ENCODE measurements at regions not wholly inside any gene's neighbourhood (a gene's known extent, or its start where the extent isn't known, plus 50 kb on each side); places are given as distances from the start of the nearest gene placed in this dataset.

DNA sequence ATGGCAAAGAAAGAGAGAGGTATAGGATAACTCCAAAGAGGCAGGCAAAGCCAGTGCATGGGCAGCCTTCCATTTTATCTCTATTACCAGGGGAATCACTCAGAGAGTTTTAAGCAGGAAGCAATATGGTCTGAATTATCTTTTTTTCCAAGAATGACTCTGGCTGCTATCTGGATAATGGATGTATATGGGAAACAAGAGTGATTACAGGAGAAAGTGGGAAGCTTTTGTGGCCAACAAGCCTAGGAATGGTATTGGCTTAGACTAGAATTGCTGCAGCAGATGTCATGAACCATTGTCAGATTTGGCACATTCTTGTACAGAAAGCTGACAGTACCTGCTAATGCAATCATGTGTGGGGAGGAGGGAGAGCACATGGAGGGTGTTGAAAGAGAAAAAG, 73.0 kb upstream of the BTBD3 start:
- H3K36me3 ChIP-seq (replicated peaks; ENCODE audit: low read depth, low read length), result no peaks in the 10 kb centered on the region
- H3K9ac ChIP-seq (ENCODE audit: low read length), result no peak overlapping the region
- TF ChIP-seq EZH2phosphoT487 (IDR thresholded peaks at IDR 0.05; ENCODE audit: low read depth), result no peak
- TF ChIP-seq, protein P1, sequence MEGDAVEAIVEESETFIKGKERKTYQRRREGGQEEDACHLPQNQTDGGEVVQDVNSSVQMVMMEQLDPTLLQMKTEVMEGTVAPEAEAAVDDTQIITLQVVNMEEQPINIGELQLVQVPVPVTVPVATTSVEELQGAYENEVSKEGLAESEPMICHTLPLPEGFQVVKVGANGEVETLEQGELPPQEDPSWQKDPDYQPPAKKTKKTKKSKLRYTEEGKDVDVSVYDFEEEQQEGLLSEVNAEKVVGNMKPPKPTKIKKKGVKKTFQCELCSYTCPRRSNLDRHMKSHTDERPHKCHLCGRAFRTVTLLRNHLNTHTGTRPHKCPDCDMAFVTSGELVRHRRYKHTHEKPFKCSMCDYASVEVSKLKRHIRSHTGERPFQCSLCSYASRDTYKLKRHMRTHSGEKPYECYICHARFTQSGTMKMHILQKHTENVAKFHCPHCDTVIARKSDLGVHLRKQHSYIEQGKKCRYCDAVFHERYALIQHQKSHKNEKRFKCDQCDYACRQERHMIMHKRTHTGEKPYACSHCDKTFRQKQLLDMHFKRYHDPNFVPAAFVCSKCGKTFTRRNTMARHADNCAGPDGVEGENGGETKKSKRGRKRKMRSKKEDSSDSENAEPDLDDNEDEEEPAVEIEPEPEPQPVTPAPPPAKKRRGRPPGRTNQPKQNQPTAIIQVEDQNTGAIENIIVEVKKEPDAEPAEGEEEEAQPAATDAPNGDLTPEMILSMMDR (IDR thresholded peaks at IDR 0.05; ENCODE audit: low read depth, low read length), result no peak
- no peaks in the 10 kb centered on the region for H3K79me2 ChIP-seq (ENCODE audit: low read length)
- H3K27ac ChIP-seq (ENCODE audit: low read length), result no peak overlapping the region
- H4K20me1 ChIP-seq (ENCODE audit: insufficient read depth, low read length), result no peaks in the 10 kb centered on the region
- no peaks in the 10 kb centered on the region for H3K9me3 ChIP-seq (ENCODE audit: insufficient read depth, low read length)
- no peaks in the 10 kb centered on the region for H3K27me3 ChIP-seq (ENCODE audit: low read depth, low read length)
- no peak overlapping the region for H2AFZ ChIP-seq (ENCODE audit: low read depth, low read length)
- H3K4me3 ChIP-seq (ENCODE audit: low read length), result no peak overlapping the region
- H3K4me1 ChIP-seq (ENCODE audit: low read length), result no peaks in the 10 kb centered on the region
- no peak overlapping the region for H3K4me2 ChIP-seq (ENCODE audit: low read length)

- no peak overlapping the region for H3K27ac ChIP-seq (ENCODE audit: low read length)
- H4K20me1 ChIP-seq (ENCODE audit: insufficient read depth, low read length), result no peaks in the 10 kb centered on the region
- H3K79me2 ChIP-seq (ENCODE audit: low read length), result no peaks in the 10 kb centered on the region
- H3K9me3 ChIP-seq (ENCODE audit: insufficient read depth, low read length), result no peaks in the 10 kb centered on the region
- no peaks in the 10 kb centered on the region for H3K27me3 ChIP-seq (ENCODE audit: low read depth, low read length)
- TF ChIP-seq EZH2phosphoT487 (IDR thresholded peaks at IDR 0.05; ENCODE audit: low read depth), result no peak
- TF ChIP-seq, protein P1 (IDR thresholded peaks at IDR 0.05; ENCODE audit: low read depth, low read length), result no peak
- H3K9ac ChIP-seq (ENCODE audit: low read length), result no peak overlapping the region
- no peak overlapping the region for H3K4me2 ChIP-seq (ENCODE audit: low read length)
- no peaks in the 10 kb centered on the region for H3K4me1 ChIP-seq (ENCODE audit: low read length)
- no peak overlapping the region for H3K4me3 ChIP-seq (ENCODE audit: low read length)
- no peaks in the 10 kb centered on the region for H3K36me3 ChIP-seq (replicated peaks; ENCODE audit: low read depth, low read length)
- H2AFZ ChIP-seq (ENCODE audit: low read depth, low read length), result no peak overlapping the region
Observed at GRCh38 chr20:11845340-11845739, 72.4 kb upstream of the BTBD3 start.

DNA sequence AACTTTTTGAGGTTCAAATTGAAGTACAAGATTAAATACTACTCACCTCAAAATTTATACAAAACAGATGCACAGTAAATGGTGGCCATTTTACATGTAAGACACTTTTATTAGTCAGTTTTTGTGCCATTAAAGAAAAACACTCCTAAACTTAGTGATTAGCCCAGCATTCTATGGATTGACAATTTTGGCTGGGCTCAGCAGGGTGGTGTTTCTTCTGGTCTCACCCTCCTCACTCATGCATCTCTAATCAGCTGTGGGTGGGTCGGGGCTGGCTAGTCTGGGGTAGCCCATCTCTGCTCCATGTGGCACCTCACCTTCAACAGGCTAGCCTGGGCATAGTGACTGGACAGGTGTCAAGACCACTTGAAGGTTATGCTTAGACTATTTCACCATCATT, 71.6 kb upstream of the BTBD3 start:
- Histone ChIP-seq H3K27me3 (ENCODE audit: low read depth, low read length) (no peaks in the 10 kb centered on the region), H3K4me1 (ENCODE audit: low read length) (no peaks in the 10 kb centered on the region), H3K79me2 (ENCODE audit: low read length) (no peaks in the 10 kb centered on the region), H3K27ac (ENCODE audit: low read length) (no peak overlapping the region), H3K4me2 (ENCODE audit: low read length) (no peak overlapping the region), H3K4me3 (ENCODE audit: low read length) (no peak overlapping the region), H3K36me3 (replicated peaks; ENCODE audit: low read depth, low read length) (no peaks in the 10 kb centered on the region), H3K9ac (ENCODE audit: low read length) (no peak overlapping the region), H4K20me1 (ENCODE audit: insufficient read depth, low read length) (no peaks in the 10 kb centered on the region), H3K9me3 (ENCODE audit: insufficient read depth, low read length) (no peaks in the 10 kb centered on the region), H2AFZ (ENCODE audit: low read depth, low read length) (no peak overlapping the region)
- TF ChIP-seq EZH2phosphoT487 (IDR thresholded peaks at IDR 0.05; ENCODE audit: low read depth), result no peak
- TF ChIP-seq, protein P1 (IDR thresholded peaks at IDR 0.05; ENCODE audit: low read depth, low read length), result no peak

GRCh38 chr20:11847827-11848226, 69.9 kb upstream of the BTBD3 start:
- no peaks in the 10 kb centered on the region for H3K27me3 ChIP-seq (ENCODE audit: low read depth, low read length)
- no peak overlapping the region for H3K4me2 ChIP-seq (ENCODE audit: low read length)
- no peaks in the 10 kb centered on the region for H3K36me3 ChIP-seq (replicated peaks; ENCODE audit: low read depth, low read length)
- no peak overlapping the region for H2AFZ ChIP-seq (ENCODE audit: low read depth, low read length)
- H3K79me2 ChIP-seq (ENCODE audit: low read length), result no peaks in the 10 kb centered on the region
- H3K27ac ChIP-seq (ENCODE audit: low read length), result no peak overlapping the region
- no peaks in the 10 kb centered on the region for H4K20me1 ChIP-seq (ENCODE audit: insufficient read depth, low read length)
- H3K9ac ChIP-seq (ENCODE audit: low read length), result no peak overlapping the region
- TF ChIP-seq EZH2phosphoT487 (IDR thresholded peaks at IDR 0.05; ENCODE audit: low read depth), result no peak
- TF ChIP-seq, protein P1 (IDR thresholded peaks at IDR 0.05; ENCODE audit: low read depth, low read length), result no peak
- H3K9me3 ChIP-seq (ENCODE audit: insufficient read depth, low read length), result no peaks in the 10 kb centered on the region
- no peak overlapping the region for H3K4me3 ChIP-seq (ENCODE audit: low read length)
- no peaks in the 10 kb centered on the region for H3K4me1 ChIP-seq (ENCODE audit: low read length)

All from OCI-LY3 (cell line).